WTC11 (cell line): ENCODE measurements at regions not wholly inside any gene's neighbourhood (a gene's known extent, or its start where the extent isn't known, plus 50 kb on each side); places are given as distances from the start of the nearest gene placed in this dataset.

Source experiments
- ELF4 ChIP-seq: sonication (generic); formaldehyde crosslinking; IDR thresholded peaks from 2 replicates; pipeline ENCODE4 v1.8.1; 2022; ENCODE audit warnings: low read depth, mild to moderate bottlenecking, moderate library complexity, missing genetic modification reagents
- GABPB1 ChIP-seq: sonication (generic); formaldehyde crosslinking; IDR thresholded peaks from 2 replicates; pipeline ENCODE4 v1.8.1; 2023; ENCODE audit warnings: mild to moderate bottlenecking, missing genetic modification reagents
- KAT7 ChIP-seq: sonication (generic); formaldehyde crosslinking; IDR thresholded peaks from 2 replicates; pipeline ENCODE4 v1.8.1; 2023; ENCODE audit warnings: missing genetic modification reagents, mild to moderate bottlenecking, borderline replicate concordance
- NFYB ChIP-seq: sonication (generic); formaldehyde crosslinking; conservative IDR thresholded peaks from 2 replicates; pipeline ENCODE4 v1.8.0; 2022; ENCODE audit warnings: low read depth, missing genetic modification reagents
- NR1H2 ChIP-seq: sonication (generic); formaldehyde crosslinking; IDR thresholded peaks from 2 replicates; pipeline ENCODE4 v1.9.0; 2021; ENCODE audit warnings: mild to moderate bottlenecking, moderate library complexity, missing genetic modification reagents
- RELA ChIP-seq: sonication (generic); formaldehyde crosslinking; IDR thresholded peaks from 2 replicates; pipeline ENCODE4 v1.8.1; 2022; ENCODE audit warnings: missing genetic modification reagents, mild to moderate bottlenecking, borderline replicate concordance
- TF ChIP-seq, protein P1 (sequence below): fragments of 200-600 bp; IDR thresholded peaks from 2 replicates; pipeline ENCODE4 v1.8.0; 2022; ENCODE audit warnings: antibody characterized with exemption
- TF ChIP-seq, protein P2 (sequence below): sonication (generic); formaldehyde crosslinking; conservative IDR thresholded peaks from 2 replicates; pipeline ENCODE4 v1.8.1; 2022; ENCODE audit warnings: mild to moderate bottlenecking, missing genetic modification reagents
- TF ChIP-seq, protein P3 (sequence below): fragments of 250-450 bp; sonication (Bioruptor Pico); IDR thresholded peaks from 2 replicates; pipeline ENCODE4 v1.9.0; 2021; ENCODE audit warnings: mild to moderate bottlenecking, borderline replicate concordance
- TF ChIP-seq, protein P4 (sequence below): sonication (generic); formaldehyde crosslinking; IDR thresholded peaks from 2 replicates; pipeline ENCODE4 v1.8.0; 2022; ENCODE audit warnings: mild to moderate bottlenecking, missing genetic modification reagents
- TF ChIP-seq, protein P5 (sequence below): fragments of 250-450 bp; sonication (Bioruptor Pico); conservative IDR thresholded peaks from 2 replicates; pipeline ENCODE4 v1.9.0; 2021; ENCODE audit warnings: mild to moderate bottlenecking
- TF ChIP-seq, protein P6 (sequence below): sonication (generic); formaldehyde crosslinking; conservative IDR thresholded peaks from 2 replicates; pipeline ENCODE4 v1.8.1; 2023; ENCODE audit warnings: mild to moderate bottlenecking, low read depth, missing genetic modification reagents, moderate library complexity
- TF ChIP-seq, protein P7 (sequence below): sonication (generic); formaldehyde crosslinking; IDR thresholded peaks from 2 replicates; pipeline ENCODE4 v1.8.1; 2022; ENCODE audit warnings: mild to moderate bottlenecking, missing genetic modification reagents, moderate library complexity, borderline replicate concordance

DNA sequence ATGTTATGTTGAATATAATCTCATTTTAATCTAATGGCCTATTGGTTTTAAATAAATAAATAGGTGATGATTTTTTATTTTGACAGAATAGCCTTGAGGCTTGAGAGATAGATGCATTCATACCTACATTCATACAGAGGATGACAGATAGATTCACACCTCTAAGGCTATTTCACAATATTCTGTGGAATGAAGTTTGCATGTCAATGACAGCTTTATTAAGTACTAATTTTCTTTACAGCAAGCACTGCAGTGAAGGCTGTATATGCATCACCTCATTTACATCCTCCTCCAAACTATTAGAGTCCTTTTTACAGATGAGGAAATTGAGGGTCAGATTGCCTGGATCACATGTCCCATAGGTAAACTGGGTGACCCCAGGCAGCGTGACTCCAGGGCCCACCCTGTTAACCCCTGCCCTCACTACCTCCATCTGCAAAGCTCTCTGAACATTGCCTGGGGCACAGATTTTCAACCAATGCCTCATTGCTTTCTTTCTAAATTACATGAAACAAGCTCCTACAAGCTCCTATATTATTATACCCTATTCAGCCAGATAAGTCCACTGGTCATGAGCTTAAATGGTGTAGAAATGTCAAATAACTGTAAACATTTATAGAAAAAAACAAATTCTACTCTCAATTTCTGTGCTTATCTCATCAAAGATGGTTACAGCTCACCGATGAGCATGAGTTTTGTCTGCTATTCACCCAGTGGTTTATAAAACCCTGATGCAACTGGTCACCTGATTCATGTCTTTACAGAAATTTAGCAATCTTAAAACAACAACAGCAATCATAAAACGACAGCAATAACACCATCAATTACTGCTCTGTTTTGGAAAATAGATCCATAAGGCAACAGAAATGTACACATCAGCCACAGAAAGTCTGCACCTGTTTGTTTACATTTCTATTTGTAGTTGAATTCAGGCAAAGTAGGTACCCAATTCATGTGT is 338.0 kb downstream of the NSG2 start:
- TF ChIP-seq, protein P1, sequence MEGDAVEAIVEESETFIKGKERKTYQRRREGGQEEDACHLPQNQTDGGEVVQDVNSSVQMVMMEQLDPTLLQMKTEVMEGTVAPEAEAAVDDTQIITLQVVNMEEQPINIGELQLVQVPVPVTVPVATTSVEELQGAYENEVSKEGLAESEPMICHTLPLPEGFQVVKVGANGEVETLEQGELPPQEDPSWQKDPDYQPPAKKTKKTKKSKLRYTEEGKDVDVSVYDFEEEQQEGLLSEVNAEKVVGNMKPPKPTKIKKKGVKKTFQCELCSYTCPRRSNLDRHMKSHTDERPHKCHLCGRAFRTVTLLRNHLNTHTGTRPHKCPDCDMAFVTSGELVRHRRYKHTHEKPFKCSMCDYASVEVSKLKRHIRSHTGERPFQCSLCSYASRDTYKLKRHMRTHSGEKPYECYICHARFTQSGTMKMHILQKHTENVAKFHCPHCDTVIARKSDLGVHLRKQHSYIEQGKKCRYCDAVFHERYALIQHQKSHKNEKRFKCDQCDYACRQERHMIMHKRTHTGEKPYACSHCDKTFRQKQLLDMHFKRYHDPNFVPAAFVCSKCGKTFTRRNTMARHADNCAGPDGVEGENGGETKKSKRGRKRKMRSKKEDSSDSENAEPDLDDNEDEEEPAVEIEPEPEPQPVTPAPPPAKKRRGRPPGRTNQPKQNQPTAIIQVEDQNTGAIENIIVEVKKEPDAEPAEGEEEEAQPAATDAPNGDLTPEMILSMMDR: no peak
- TF ChIP-seq, protein P2, sequence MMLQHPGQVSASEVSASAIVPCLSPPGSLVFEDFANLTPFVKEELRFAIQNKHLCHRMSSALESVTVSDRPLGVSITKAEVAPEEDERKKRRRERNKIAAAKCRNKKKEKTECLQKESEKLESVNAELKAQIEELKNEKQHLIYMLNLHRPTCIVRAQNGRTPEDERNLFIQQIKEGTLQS (CRISPR knock-in tag): no peak
- TF ChIP-seq, protein P3, sequence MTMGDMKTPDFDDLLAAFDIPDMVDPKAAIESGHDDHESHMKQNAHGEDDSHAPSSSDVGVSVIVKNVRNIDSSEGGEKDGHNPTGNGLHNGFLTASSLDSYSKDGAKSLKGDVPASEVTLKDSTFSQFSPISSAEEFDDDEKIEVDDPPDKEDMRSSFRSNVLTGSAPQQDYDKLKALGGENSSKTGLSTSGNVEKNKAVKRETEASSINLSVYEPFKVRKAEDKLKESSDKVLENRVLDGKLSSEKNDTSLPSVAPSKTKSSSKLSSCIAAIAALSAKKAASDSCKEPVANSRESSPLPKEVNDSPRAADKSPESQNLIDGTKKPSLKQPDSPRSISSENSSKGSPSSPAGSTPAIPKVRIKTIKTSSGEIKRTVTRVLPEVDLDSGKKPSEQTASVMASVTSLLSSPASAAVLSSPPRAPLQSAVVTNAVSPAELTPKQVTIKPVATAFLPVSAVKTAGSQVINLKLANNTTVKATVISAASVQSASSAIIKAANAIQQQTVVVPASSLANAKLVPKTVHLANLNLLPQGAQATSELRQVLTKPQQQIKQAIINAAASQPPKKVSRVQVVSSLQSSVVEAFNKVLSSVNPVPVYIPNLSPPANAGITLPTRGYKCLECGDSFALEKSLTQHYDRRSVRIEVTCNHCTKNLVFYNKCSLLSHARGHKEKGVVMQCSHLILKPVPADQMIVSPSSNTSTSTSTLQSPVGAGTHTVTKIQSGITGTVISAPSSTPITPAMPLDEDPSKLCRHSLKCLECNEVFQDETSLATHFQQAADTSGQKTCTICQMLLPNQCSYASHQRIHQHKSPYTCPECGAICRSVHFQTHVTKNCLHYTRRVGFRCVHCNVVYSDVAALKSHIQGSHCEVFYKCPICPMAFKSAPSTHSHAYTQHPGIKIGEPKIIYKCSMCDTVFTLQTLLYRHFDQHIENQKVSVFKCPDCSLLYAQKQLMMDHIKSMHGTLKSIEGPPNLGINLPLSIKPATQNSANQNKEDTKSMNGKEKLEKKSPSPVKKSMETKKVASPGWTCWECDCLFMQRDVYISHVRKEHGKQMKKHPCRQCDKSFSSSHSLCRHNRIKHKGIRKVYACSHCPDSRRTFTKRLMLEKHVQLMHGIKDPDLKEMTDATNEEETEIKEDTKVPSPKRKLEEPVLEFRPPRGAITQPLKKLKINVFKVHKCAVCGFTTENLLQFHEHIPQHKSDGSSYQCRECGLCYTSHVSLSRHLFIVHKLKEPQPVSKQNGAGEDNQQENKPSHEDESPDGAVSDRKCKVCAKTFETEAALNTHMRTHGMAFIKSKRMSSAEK (CRISPR knock-in tag): no peak
- TF ChIP-seq NR1H2: no peak
- TF ChIP-seq, protein P4, sequence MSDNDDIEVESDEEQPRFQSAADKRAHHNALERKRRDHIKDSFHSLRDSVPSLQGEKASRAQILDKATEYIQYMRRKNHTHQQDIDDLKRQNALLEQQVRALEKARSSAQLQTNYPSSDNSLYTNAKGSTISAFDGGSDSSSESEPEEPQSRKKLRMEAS (CRISPR knock-in tag): no peak
- TF ChIP-seq, protein P5, sequence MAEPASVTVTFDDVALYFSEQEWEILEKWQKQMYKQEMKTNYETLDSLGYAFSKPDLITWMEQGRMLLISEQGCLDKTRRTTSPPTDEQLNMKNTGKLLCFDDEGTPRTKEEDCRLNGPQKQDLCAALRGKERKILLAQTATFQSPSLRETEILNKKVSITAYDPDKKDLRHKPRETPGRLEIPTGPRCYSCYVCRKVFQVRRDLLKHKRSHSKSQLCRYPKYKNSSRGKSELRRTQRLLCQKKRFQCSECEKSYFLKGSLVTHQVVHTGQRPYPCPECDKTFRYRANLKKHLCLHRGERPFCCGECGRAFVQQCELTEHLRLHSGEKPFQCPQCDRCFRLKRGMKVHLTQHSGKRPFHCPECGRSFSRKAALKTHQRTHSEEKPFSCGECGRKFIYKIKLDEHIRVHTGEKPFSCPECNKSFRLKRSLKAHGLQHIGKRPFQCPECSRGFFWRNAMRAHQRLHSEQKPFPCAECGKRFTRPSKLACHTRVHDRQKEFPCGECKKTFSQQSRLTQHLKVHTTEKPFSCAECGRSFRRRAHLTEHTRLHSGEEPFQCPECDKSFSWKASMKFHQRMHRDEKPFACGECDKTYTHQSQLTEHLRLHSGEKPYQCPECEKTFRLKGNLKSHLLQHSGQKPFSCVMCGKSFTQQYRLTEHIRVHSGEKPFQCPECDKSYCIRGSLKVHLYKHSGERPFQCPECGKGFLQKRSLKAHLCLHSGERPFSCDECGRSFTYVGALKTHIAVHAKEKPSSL (CRISPR knock-in tag): no peak
- no peak for TF ChIP-seq NFYB (CRISPR knock-in tag)
- TF ChIP-seq KAT7 (CRISPR knock-in tag): no peak
- TF ChIP-seq, protein P6, sequence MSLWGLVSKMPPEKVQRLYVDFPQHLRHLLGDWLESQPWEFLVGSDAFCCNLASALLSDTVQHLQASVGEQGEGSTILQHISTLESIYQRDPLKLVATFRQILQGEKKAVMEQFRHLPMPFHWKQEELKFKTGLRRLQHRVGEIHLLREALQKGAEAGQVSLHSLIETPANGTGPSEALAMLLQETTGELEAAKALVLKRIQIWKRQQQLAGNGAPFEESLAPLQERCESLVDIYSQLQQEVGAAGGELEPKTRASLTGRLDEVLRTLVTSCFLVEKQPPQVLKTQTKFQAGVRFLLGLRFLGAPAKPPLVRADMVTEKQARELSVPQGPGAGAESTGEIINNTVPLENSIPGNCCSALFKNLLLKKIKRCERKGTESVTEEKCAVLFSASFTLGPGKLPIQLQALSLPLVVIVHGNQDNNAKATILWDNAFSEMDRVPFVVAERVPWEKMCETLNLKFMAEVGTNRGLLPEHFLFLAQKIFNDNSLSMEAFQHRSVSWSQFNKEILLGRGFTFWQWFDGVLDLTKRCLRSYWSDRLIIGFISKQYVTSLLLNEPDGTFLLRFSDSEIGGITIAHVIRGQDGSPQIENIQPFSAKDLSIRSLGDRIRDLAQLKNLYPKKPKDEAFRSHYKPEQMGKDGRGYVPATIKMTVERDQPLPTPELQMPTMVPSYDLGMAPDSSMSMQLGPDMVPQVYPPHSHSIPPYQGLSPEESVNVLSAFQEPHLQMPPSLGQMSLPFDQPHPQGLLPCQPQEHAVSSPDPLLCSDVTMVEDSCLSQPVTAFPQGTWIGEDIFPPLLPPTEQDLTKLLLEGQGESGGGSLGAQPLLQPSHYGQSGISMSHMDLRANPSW (CRISPR knock-in tag): no peak
- no peak for TF ChIP-seq RELA (CRISPR knock-in tag)
- TF ChIP-seq, protein P7, sequence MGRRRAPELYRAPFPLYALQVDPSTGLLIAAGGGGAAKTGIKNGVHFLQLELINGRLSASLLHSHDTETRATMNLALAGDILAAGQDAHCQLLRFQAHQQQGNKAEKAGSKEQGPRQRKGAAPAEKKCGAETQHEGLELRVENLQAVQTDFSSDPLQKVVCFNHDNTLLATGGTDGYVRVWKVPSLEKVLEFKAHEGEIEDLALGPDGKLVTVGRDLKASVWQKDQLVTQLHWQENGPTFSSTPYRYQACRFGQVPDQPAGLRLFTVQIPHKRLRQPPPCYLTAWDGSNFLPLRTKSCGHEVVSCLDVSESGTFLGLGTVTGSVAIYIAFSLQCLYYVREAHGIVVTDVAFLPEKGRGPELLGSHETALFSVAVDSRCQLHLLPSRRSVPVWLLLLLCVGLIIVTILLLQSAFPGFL (CRISPR knock-in tag): no peak
- no peak for TF ChIP-seq ELF4 (CRISPR knock-in tag)
- TF ChIP-seq GABPB1 (CRISPR knock-in tag): no peak
